Lower lobe of right lung (tissue), 2 donors: ENCODE measurements at regions not wholly inside any gene's neighbourhood (a gene's known extent, or its start where the extent isn't known, plus 50 kb on each side); places are given as distances from the start of the nearest gene placed in this dataset.

Experiments used
- ATAC-seq, 2 donors: fragments of 200-7000 bp; cut with Tn5 transposase; one replicate each; pipeline ENCODE4 v1.9.1; 2020 to 2022; ENCODE audit warnings: mild to moderate bottlenecking in 2 of 2, moderate library complexity in 2 of 2
- DNase-seq: peaks from one replicate; pipeline ENCODE4 v3.0.0-alpha.2; 2020
- H3K27ac ChIP-seq: fragments of 200-600 bp; one replicate; pipeline ENCODE4 v1.8.0; 2022
- H3K27me3 ChIP-seq: fragments of 200-600 bp; one replicate; pipeline ENCODE4 v1.8.0; 2022; ENCODE audit warnings: low read depth
- H3K36me3 ChIP-seq: fragments of 200-600 bp; one replicate; pipeline ENCODE4 v1.8.0; 2022; ENCODE audit warnings: mild to moderate bottlenecking
- H3K4me1 ChIP-seq: fragments of 200-600 bp; one replicate; pipeline ENCODE4 v1.8.0; 2022
- H3K4me3 ChIP-seq: fragments of 200-600 bp; one replicate; pipeline ENCODE4 v1.8.0; 2022; ENCODE audit warnings: mild to moderate bottlenecking
- H3K9me3 ChIP-seq: fragments of 200-600 bp; one replicate; pipeline ENCODE4 v1.8.0; 2022
- intact Hi-C: fragments of 100-400 bp; cut with DNase I; formaldehyde crosslinking; loops from one replicate; pipeline ENCODE4 v1.11.0; 2022
- TF ChIP-seq, protein P1 (sequence below): fragments of 200-600 bp; IDR thresholded peaks from one replicate; pipeline ENCODE4 v1.8.0; 2022; ENCODE audit warnings: antibody characterized with exemption, mild to moderate bottlenecking
- donor health status: DM: no; HTN: yes; CAD: no; lungs with severe emphysema.

DNA sequence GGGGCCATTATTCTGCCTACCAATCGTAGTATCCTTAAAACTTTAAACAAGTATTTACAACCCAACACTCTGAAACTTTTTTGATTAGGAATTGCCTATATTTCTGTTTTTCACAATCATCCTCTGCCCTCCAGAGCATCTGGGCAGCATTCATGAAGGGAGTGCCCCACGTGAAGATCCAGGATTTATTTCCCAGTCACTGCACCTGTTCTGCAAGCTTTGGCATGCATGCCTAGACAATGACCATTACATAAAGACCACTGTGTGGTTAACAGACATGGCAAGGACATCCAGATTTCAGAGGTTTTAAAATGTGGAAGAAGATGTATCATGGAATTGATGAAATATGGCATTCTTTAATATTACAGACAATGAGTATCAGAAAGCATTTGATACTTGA lies 1083.8 kb downstream of the TBC1D22A start:
- no peak for ATAC-seq
- Histone ChIP-seq H3K27me3 (peaks cover 14% of the 10 kb centered on the region), H3K4me1 (no peaks in the 10 kb centered on the region), H3K27ac (no peak overlapping the region), H3K4me3 (no peak overlapping the region), H3K36me3 (no peaks in the 10 kb centered on the region), H3K9me3 (no peaks in the 10 kb centered on the region)
- no peak for DNase-seq
- TF ChIP-seq, protein P1, sequence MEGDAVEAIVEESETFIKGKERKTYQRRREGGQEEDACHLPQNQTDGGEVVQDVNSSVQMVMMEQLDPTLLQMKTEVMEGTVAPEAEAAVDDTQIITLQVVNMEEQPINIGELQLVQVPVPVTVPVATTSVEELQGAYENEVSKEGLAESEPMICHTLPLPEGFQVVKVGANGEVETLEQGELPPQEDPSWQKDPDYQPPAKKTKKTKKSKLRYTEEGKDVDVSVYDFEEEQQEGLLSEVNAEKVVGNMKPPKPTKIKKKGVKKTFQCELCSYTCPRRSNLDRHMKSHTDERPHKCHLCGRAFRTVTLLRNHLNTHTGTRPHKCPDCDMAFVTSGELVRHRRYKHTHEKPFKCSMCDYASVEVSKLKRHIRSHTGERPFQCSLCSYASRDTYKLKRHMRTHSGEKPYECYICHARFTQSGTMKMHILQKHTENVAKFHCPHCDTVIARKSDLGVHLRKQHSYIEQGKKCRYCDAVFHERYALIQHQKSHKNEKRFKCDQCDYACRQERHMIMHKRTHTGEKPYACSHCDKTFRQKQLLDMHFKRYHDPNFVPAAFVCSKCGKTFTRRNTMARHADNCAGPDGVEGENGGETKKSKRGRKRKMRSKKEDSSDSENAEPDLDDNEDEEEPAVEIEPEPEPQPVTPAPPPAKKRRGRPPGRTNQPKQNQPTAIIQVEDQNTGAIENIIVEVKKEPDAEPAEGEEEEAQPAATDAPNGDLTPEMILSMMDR = no peak
- intact Hi-C loops = no loop called here

DNA sequence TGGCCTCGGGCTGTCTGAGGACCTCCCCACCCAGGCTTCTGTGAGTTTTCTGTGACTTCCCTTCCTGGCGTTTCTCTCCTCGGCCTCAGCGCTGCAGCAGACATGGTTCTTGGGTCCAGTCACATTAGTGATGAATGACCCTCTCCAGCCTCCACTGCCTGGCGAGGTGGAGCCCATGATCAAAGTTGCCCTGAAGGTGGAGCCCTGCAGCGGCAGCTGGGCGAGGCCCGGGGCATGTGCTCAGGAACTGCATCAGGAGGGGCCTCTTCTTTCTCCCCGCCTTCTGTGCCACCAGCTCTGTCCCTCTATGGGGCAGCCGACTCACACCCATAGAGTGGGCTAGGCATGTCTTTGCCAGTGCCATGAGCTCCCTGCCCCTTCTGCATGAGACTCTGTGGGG lies 1079.7 kb downstream of the TBC1D22A start:
- no peaks in the 10 kb centered on the region for H3K36me3 ChIP-seq
- ATAC-seq = no peak
- DNase-seq = no peak
- no peaks in the 10 kb centered on the region for H3K9me3 ChIP-seq
- intact Hi-C loops = no loop called here
- H3K4me1 ChIP-seq = no peaks in the 10 kb centered on the region
- peaks cover 20% of the 10 kb centered on the region for H3K27me3 ChIP-seq
- no peak overlapping the region for H3K27ac ChIP-seq
- TF ChIP-seq, protein P1 = no peak
- no peak overlapping the region for H3K4me3 ChIP-seq

DNA sequence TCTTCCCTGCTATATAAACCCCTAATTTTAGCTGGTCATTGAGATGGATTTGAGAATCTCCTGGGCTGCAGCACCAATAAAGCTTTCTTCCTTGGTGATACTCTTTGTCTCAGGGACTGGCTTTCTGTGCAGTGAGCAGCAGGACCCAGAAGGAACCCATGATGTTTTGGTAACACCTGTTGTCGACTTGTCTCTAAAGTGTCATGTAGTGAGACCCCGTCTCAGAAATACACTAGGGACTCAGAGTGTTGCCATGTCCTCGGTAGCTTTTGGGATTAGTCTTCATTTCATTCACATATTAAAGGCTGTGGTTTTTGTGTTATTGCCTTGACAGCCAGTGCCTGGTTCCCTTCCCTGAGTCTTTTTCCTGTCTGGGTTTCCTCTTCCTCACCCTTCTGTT lies 1078.7 kb downstream of the TBC1D22A start:
- Histone ChIP-seq H3K4me1 (no peaks in the 10 kb centered on the region), H3K9me3 (no peaks in the 10 kb centered on the region), H3K27me3 (peaks cover 20% of the 10 kb centered on the region), H3K36me3 (no peaks in the 10 kb centered on the region), H3K27ac (no peak overlapping the region), H3K4me3 (no peak overlapping the region)
- ATAC-seq (no peak), DNase-seq (no peak)
- TF ChIP-seq, protein P1 = no peak
- intact Hi-C loops = no loop called here

DNA sequence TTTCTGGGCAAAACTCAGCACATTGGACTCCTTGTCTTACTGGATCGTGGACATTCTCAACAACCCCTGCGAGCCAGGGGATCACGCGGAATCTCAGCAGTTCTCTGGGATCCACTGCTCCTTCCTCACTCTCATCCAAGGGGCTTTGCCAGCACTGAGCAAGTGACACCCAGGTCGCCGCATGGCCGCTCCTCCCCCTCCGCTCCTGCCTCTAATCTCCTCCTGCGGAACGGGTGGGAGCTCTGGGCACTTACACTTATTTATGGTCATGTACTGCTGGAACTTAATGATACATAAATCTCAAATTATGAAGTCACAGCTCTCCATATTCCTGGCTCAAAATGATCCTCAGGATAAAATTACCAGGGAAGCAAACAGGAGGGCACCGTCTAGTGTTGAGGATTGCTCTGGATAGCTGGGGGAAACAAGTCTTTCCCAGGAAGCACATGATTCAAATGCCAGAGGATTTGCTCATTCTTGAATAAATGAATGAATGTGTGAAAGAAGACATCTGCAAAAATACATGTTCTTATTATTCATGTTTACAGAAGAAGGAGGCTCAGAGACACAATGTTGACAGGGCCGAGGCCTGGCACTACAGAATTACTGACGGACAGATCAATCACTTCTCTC lies 1077.3 kb downstream of the TBC1D22A start:
- Histone ChIP-seq H3K27ac (no peak overlapping the region), H3K9me3 (no peaks in the 10 kb centered on the region), H3K27me3 (peaks cover 20% of the 10 kb centered on the region), H3K4me1 (no peaks in the 10 kb centered on the region), H3K36me3 (no peaks in the 10 kb centered on the region), H3K4me3 (no peak overlapping the region)
- TF ChIP-seq, protein P1 = no peak
- ATAC-seq (no peak), DNase-seq (no peak)
- intact Hi-C loops = no loop called here

GRCh38 chr22:47837703-47838102 lies 1075.3 kb downstream of the TBC1D22A start:
- no peak overlapping the region for H3K4me3 ChIP-seq
- intact Hi-C loops = no loop called here
- TF ChIP-seq, protein P1 = no peak
- no peak for ATAC-seq
- peaks cover 20% of the 10 kb centered on the region for H3K27me3 ChIP-seq
- no peak overlapping the region for H3K27ac ChIP-seq
- H3K36me3 ChIP-seq = no peaks in the 10 kb centered on the region
- H3K4me1 ChIP-seq = no peaks in the 10 kb centered on the region
- H3K9me3 ChIP-seq = no peaks in the 10 kb centered on the region
- DNase-seq = no peak
